ENCODE measurements at regions not wholly inside any gene's neighbourhood (a gene's known extent, or its start where the extent isn't known, plus 50 kb on each side); places are given as distances from the start of the nearest gene placed in this dataset.

- Histone ChIP-seq H2BK5ac (ENCODE audit: low read depth, low read length, poor library complexity, severe bottlenecking) (no peak overlapping the region), H2AFZ (ENCODE audit: low read depth, low read length) (no peak overlapping the region), H3K79me1 (replicated peaks; ENCODE audit: low read length, poor library complexity, severe bottlenecking) (no peaks in the 10 kb centered on the region), H2AK5ac (ENCODE audit: low read length, severe bottlenecking) (no peak overlapping the region), H3K27me3 (ENCODE audit: control insufficient read depth in 1 of 2, insufficient read depth in 1 of 2, low read length in 2 of 2) (no peaks in the 10 kb centered on the region), H4K91ac (ENCODE audit: low read length) (no peak overlapping the region), H2BK120ac (ENCODE audit: low read depth, low read length) (no peak overlapping the region), H3K27ac (ENCODE audit: low read length, poor library complexity, severe bottlenecking) (no peak overlapping the region), H3K36me3 (ENCODE audit: control insufficient read depth in 1 of 2, insufficient read depth in 2 of 2, low read depth in 1 of 2, low read length in 2 of 2) (no peaks in the 10 kb centered on the region), H3K4me1 (ENCODE audit: control insufficient read depth, insufficient read depth, low read depth, low read length) (no peaks in the 10 kb centered on the region), H3K4me3 (ENCODE audit: insufficient read depth in 1 of 2, low read depth in 1 of 2, low read length in 2 of 2) (no peak overlapping the region), H2BK12ac (ENCODE audit: low read length in 2 of 2) (no peak overlapping the region), H3K4ac (ENCODE audit: low read depth in 1 of 2, low read length in 2 of 2) (no peak overlapping the region), H3K23ac (ENCODE audit: low read length in 2 of 2) (no peak overlapping the region), H3K4me2 (ENCODE audit: low read length, poor library complexity, severe bottlenecking) (no peak overlapping the region), H4K8ac (ENCODE audit: low read length) (no peak overlapping the region), H3K9ac (ENCODE audit: low read length) (no peak overlapping the region), H3K18ac (ENCODE audit: low read depth in 1 of 2, low read length in 2 of 2) (no peak overlapping the region), H2BK15ac (ENCODE audit: low read depth, poor library complexity, severe bottlenecking) (no peak overlapping the region), H3K14ac (ENCODE audit: low read length in 2 of 2) (no peak overlapping the region), H3K9me3 (ENCODE audit: control insufficient read depth, low read length) (peaks cover 5% of the 10 kb centered on the region)
- DNase-seq, result no peak
Observed at GRCh38 chr2:137812517-137812916, 151.8 kb upstream of the HNMT start.

- no peak overlapping the region for H3K14ac ChIP-seq (ENCODE audit: low read length in 2 of 2)
- no peak overlapping the region for H2BK12ac ChIP-seq (ENCODE audit: low read length in 2 of 2)
- H3K9me3 ChIP-seq (ENCODE audit: control insufficient read depth, low read length), result peaks cover 5% of the 10 kb centered on the region
- no peak overlapping the region for H3K18ac ChIP-seq (ENCODE audit: low read depth in 1 of 2, low read length in 2 of 2)
- H3K27me3 ChIP-seq (ENCODE audit: control insufficient read depth in 1 of 2, insufficient read depth in 1 of 2, low read length in 2 of 2), result no peaks in the 10 kb centered on the region
- no peak overlapping the region for H2AK5ac ChIP-seq (ENCODE audit: low read length, severe bottlenecking)
- no peak overlapping the region for H3K4me2 ChIP-seq (ENCODE audit: low read length, poor library complexity, severe bottlenecking)
- 89% methylated on average over 3 of the region's 3 CpGs for WGBS
- H3K4me1 ChIP-seq (ENCODE audit: control insufficient read depth, insufficient read depth, low read depth, low read length), result no peaks in the 10 kb centered on the region
- H2BK120ac ChIP-seq (ENCODE audit: low read depth, low read length), result no peak overlapping the region
- H3K4ac ChIP-seq (ENCODE audit: low read depth in 1 of 2, low read length in 2 of 2), result no peak overlapping the region
- DNase-seq, result no peak
- no peak overlapping the region for H4K8ac ChIP-seq (ENCODE audit: low read length)
- H3K79me1 ChIP-seq (replicated peaks; ENCODE audit: low read length, poor library complexity, severe bottlenecking), result no peaks in the 10 kb centered on the region
- no peak overlapping the region for H3K9ac ChIP-seq (ENCODE audit: low read length)
- no peak overlapping the region for H3K4me3 ChIP-seq (ENCODE audit: insufficient read depth in 1 of 2, low read depth in 1 of 2, low read length in 2 of 2)
- H4K91ac ChIP-seq (ENCODE audit: low read length), result no peak overlapping the region
- H3K23ac ChIP-seq (ENCODE audit: low read length in 2 of 2), result no peak overlapping the region
- no peak overlapping the region for H2BK5ac ChIP-seq (ENCODE audit: low read depth, low read length, poor library complexity, severe bottlenecking)
- no peaks in the 10 kb centered on the region for H3K36me3 ChIP-seq (ENCODE audit: control insufficient read depth in 1 of 2, insufficient read depth in 2 of 2, low read depth in 1 of 2, low read length in 2 of 2)
- no peak overlapping the region for H2BK15ac ChIP-seq (ENCODE audit: low read depth, poor library complexity, severe bottlenecking)
- H2AFZ ChIP-seq (ENCODE audit: low read depth, low read length), result no peak overlapping the region
- no peak overlapping the region for H3K27ac ChIP-seq (ENCODE audit: low read length, poor library complexity, severe bottlenecking)
Observed at GRCh38 chr2:137813176-137813575, 151.1 kb upstream of the HNMT start.

- WGBS, result 40% methylated on average over 2 of the region's 3 CpGs
- no peak for DNase-seq
- no peak overlapping the region for H2BK15ac ChIP-seq (ENCODE audit: low read depth, poor library complexity, severe bottlenecking)
Observed at GRCh38 chr2:137817058-137817457, 147.2 kb upstream of the HNMT start.

GRCh38 chr2:137823196-137823595, 141.1 kb upstream of the HNMT start:
- Histone ChIP-seq H2BK5ac (ENCODE audit: low read depth, low read length, poor library complexity, severe bottlenecking) (no peak overlapping the region), H3K9me3 (ENCODE audit: control insufficient read depth, low read length) (no peaks in the 10 kb centered on the region), H4K91ac (ENCODE audit: low read length) (no peak overlapping the region), H3K18ac (ENCODE audit: low read depth in 1 of 2, low read length in 2 of 2) (no peak overlapping the region), H3K9ac (ENCODE audit: low read length) (no peak overlapping the region), H3K4ac (ENCODE audit: low read depth in 1 of 2, low read length in 2 of 2) (no peak overlapping the region), H3K14ac (ENCODE audit: low read length in 2 of 2) (no peak overlapping the region), H2BK120ac (ENCODE audit: low read depth, low read length) (no peak overlapping the region), H2AK5ac (ENCODE audit: low read length, severe bottlenecking) (no peak overlapping the region), H3K27ac (ENCODE audit: low read length, poor library complexity, severe bottlenecking) (no peak overlapping the region), H4K8ac (ENCODE audit: low read length) (no peak overlapping the region), H3K36me3 (ENCODE audit: control insufficient read depth in 1 of 2, insufficient read depth in 2 of 2, low read depth in 1 of 2, low read length in 2 of 2) (no peaks in the 10 kb centered on the region), H2AFZ (ENCODE audit: low read depth, low read length) (no peak overlapping the region), H3K23ac (ENCODE audit: low read length in 2 of 2) (no peak overlapping the region), H2BK15ac (ENCODE audit: low read depth, poor library complexity, severe bottlenecking) (no peak overlapping the region), H3K4me2 (ENCODE audit: low read length, poor library complexity, severe bottlenecking) (no peak overlapping the region), H3K79me1 (replicated peaks; ENCODE audit: low read length, poor library complexity, severe bottlenecking) (no peaks in the 10 kb centered on the region), H2BK12ac (ENCODE audit: low read length in 2 of 2) (no peak overlapping the region), H3K4me3 (ENCODE audit: insufficient read depth in 1 of 2, low read depth in 1 of 2, low read length in 2 of 2) (no peak overlapping the region), H3K4me1 (ENCODE audit: control insufficient read depth, insufficient read depth, low read depth, low read length) (no peaks in the 10 kb centered on the region), H3K27me3 (ENCODE audit: control insufficient read depth in 1 of 2, insufficient read depth in 1 of 2, low read length in 2 of 2) (no peaks in the 10 kb centered on the region)
- 86% methylated on average over 3 of the region's 4 CpGs for WGBS
- DNase-seq, result no peak

More at GRCh38 chr2:137817058-137817457, 147.2 kb upstream of the HNMT start:
- Histone ChIP-seq H2BK5ac (ENCODE audit: low read depth, low read length, poor library complexity, severe bottlenecking) (no peak overlapping the region), H3K36me3 (ENCODE audit: control insufficient read depth in 1 of 2, insufficient read depth in 2 of 2, low read depth in 1 of 2, low read length in 2 of 2) (no peaks in the 10 kb centered on the region), H3K14ac (ENCODE audit: low read length in 2 of 2) (no peak overlapping the region), H3K9me3 (ENCODE audit: control insufficient read depth, low read length) (no peaks in the 10 kb centered on the region), H3K23ac (ENCODE audit: low read length in 2 of 2) (no peak overlapping the region), H2AFZ (ENCODE audit: low read depth, low read length) (no peak overlapping the region), H3K27ac (ENCODE audit: low read length, poor library complexity, severe bottlenecking) (no peak overlapping the region), H3K4me2 (ENCODE audit: low read length, poor library complexity, severe bottlenecking) (no peak overlapping the region), H2AK5ac (ENCODE audit: low read length, severe bottlenecking) (no peak overlapping the region), H3K18ac (ENCODE audit: low read depth in 1 of 2, low read length in 2 of 2) (no peak overlapping the region), H2BK120ac (ENCODE audit: low read depth, low read length) (no peak overlapping the region), H3K4me1 (ENCODE audit: control insufficient read depth, insufficient read depth, low read depth, low read length) (no peaks in the 10 kb centered on the region), H3K9ac (ENCODE audit: low read length) (no peak overlapping the region), H3K4me3 (ENCODE audit: insufficient read depth in 1 of 2, low read depth in 1 of 2, low read length in 2 of 2) (no peak overlapping the region), H4K8ac (ENCODE audit: low read length) (no peak overlapping the region), H4K91ac (ENCODE audit: low read length) (no peak overlapping the region), H2BK12ac (ENCODE audit: low read length in 2 of 2) (no peak overlapping the region), H3K27me3 (ENCODE audit: control insufficient read depth in 1 of 2, insufficient read depth in 1 of 2, low read length in 2 of 2) (no peaks in the 10 kb centered on the region), H3K79me1 (replicated peaks; ENCODE audit: low read length, poor library complexity, severe bottlenecking) (no peaks in the 10 kb centered on the region), H3K4ac (ENCODE audit: low read depth in 1 of 2, low read length in 2 of 2) (no peak overlapping the region)
